ENCODE measurements at regions not wholly inside any gene's neighbourhood (a gene's known extent, or its start where the extent isn't known, plus 50 kb on each side); places are given as distances from the start of the nearest gene placed in this dataset.
"Not testable (repeated sequence)": the region's sequence is repeated elsewhere in the genome, so short reads cannot be mapped to it uniquely, and the experiment has no call there.

GRCh38 chrX:93868289-93868965 lies 194.4 kb downstream of the FAM133A start:
- no peak overlapping the region for H3K27ac Mint-ChIP-seq
- peaks cover 33% of the 10 kb centered on the region for H3K4me1 Mint-ChIP-seq
- 93 to 100% methylated on average over 1 to 8 of the region's 9 CpGs for WGBS, 2 experiments (ENCODE audit: insufficient coverage in 1 of 2, insufficient read length in 1 of 2)
- no peaks in the 10 kb centered on the region for H3K4me1 ChIP-seq (ENCODE audit: control insufficient read depth, insufficient read depth, low read length)
- no peaks in the 10 kb centered on the region for H3K9me3 ChIP-seq (ENCODE audit: control insufficient read depth, low read length)
- H3K4me3 ChIP-seq (ENCODE audit: low read length), result no peak overlapping the region
- no peaks in the 10 kb centered on the region for H3K27me3 Mint-ChIP-seq (ENCODE audit: insufficient read depth)
- H3K9me3 Mint-ChIP-seq, result peaks cover 10% of the 10 kb centered on the region
- TF ChIP-seq CTCF (conservative IDR thresholded peaks at IDR 0.05), result no peak
- H3K27ac ChIP-seq (ENCODE audit: low read depth, low read length), result no peak overlapping the region
- H3K36me3 Mint-ChIP-seq (ENCODE audit: low read depth), result peaks cover 2% of the 10 kb centered on the region
- H3K4me3 Mint-ChIP-seq, result no peak overlapping the region
- no peak overlapping the region for H3K9ac ChIP-seq (ENCODE audit: extremely low read depth, low read length, poor library complexity, severe bottlenecking)
- no peaks in the 10 kb centered on the region for H3K27me3 ChIP-seq (ENCODE audit: control insufficient read depth, insufficient read depth, low read length, poor library complexity, severe bottlenecking)
- no peak for DNase-seq
- no peaks in the 10 kb centered on the region for H3K36me3 ChIP-seq (ENCODE audit: control insufficient read depth, insufficient read depth, low read length)

DNA sequence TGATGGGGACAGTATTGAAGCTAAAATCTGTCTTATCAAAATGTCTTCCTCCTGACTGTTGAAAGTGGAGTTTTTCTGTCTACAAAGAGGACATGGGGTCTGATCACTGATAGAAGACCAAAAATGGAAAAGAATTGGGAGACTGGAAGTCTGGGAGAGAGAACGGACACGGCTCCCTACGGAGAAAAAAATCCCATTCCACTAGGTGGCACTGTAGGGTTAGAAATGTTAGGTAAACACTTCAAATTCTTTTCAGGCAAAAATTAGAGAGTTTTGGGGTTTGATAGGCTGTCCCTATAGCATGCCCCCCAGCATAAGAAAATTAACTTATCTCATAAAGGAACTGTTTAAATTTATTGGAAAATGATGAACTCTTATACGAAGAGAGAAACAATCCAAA lies 200.5 kb downstream of the FAM133A start:
- WGBS, 2 experiments (ENCODE audit: insufficient coverage in 1 of 2, insufficient read length in 1 of 2), result 80% methylated on average over 1 of the region's 4 CpGs; no CpG with 5 or more reads in 1 of the 2 experiments
- peak; percentile 89 for TF ChIP-seq CTCF (conservative IDR thresholded peaks at IDR 0.05)
- Histone ChIP-seq H3K9me3 (ENCODE audit: control insufficient read depth, low read length) (peaks cover 18% of the 10 kb centered on the region), H3K27ac (ENCODE audit: low read depth, low read length) (no peak overlapping the region), H3K4me1 (ENCODE audit: control insufficient read depth, insufficient read depth, low read length) (no peaks in the 10 kb centered on the region), H3K9ac (ENCODE audit: extremely low read depth, low read length, poor library complexity, severe bottlenecking) (no peak overlapping the region), H3K27me3 (ENCODE audit: control insufficient read depth, insufficient read depth, low read length, poor library complexity, severe bottlenecking) (no peaks in the 10 kb centered on the region), H3K4me3 (ENCODE audit: low read length) (no peak overlapping the region), H3K36me3 (ENCODE audit: control insufficient read depth, insufficient read depth, low read length) (no peaks in the 10 kb centered on the region)
- H3K27ac Mint-ChIP-seq, result no peak overlapping the region
- peaks cover 19% of the 10 kb centered on the region for H3K4me1 Mint-ChIP-seq
- H3K9me3 Mint-ChIP-seq, result peaks cover 41% of the 10 kb centered on the region
- H3K4me3 Mint-ChIP-seq, result no peak overlapping the region
- no peaks in the 10 kb centered on the region for H3K27me3 Mint-ChIP-seq (ENCODE audit: insufficient read depth)
- DNase-seq, result peak; percentile 68
- peaks cover 20% of the 10 kb centered on the region for H3K36me3 Mint-ChIP-seq (ENCODE audit: low read depth)

- peaks cover 41% of the 10 kb centered on the region for H3K9me3 Mint-ChIP-seq
- Histone ChIP-seq H3K27me3 (ENCODE audit: control insufficient read depth, insufficient read depth, low read length, poor library complexity, severe bottlenecking) (no peaks in the 10 kb centered on the region), H3K27ac (ENCODE audit: low read depth, low read length) (no peak overlapping the region), H3K36me3 (ENCODE audit: control insufficient read depth, insufficient read depth, low read length) (no peaks in the 10 kb centered on the region), H3K9me3 (ENCODE audit: control insufficient read depth, low read length) (peaks cover 18% of the 10 kb centered on the region), H3K4me3 (ENCODE audit: low read length) (no peak overlapping the region), H3K9ac (ENCODE audit: extremely low read depth, low read length, poor library complexity, severe bottlenecking) (no peak overlapping the region), H3K4me1 (ENCODE audit: control insufficient read depth, insufficient read depth, low read length) (no peaks in the 10 kb centered on the region)
- no peak for DNase-seq
- peaks cover 20% of the 10 kb centered on the region for H3K36me3 Mint-ChIP-seq (ENCODE audit: low read depth)
- no peak overlapping the region for H3K27ac Mint-ChIP-seq
- no peaks in the 10 kb centered on the region for H3K27me3 Mint-ChIP-seq (ENCODE audit: insufficient read depth)
- no peak overlapping the region for H3K4me3 Mint-ChIP-seq
- no peak for TF ChIP-seq CTCF (conservative IDR thresholded peaks at IDR 0.05)
- peaks cover 19% of the 10 kb centered on the region for H3K4me1 Mint-ChIP-seq
- 98% methylated on average over 3 of the region's 4 CpGs; no CpG with 5 or more reads in 1 of the 2 experiments for WGBS, 2 experiments (ENCODE audit: insufficient coverage in 1 of 2, insufficient read length in 1 of 2)
Measured at GRCh38 chrX:93875621-93876282, 201.7 kb downstream of the FAM133A start.

GRCh38 chrX:93921041-93921440 lies 247.0 kb downstream of the FAM133A start:
- H3K4me3 ChIP-seq (ENCODE audit: low read length); H3K27me3 ChIP-seq (ENCODE audit: control insufficient read depth, insufficient read depth, low read length, poor library complexity, severe bottlenecking); H3K27ac Mint-ChIP-seq; H3K36me3 Mint-ChIP-seq (ENCODE audit: low read depth); H3K27ac ChIP-seq (ENCODE audit: low read depth, low read length); H3K4me1 ChIP-seq (ENCODE audit: control insufficient read depth, insufficient read depth, low read length); DNase-seq; H3K9me3 Mint-ChIP-seq; H3K4me1 Mint-ChIP-seq; H3K36me3 ChIP-seq (ENCODE audit: control insufficient read depth, insufficient read depth, low read length); H3K9ac ChIP-seq (ENCODE audit: extremely low read depth, low read length, poor library complexity, severe bottlenecking); H3K27me3 Mint-ChIP-seq (ENCODE audit: insufficient read depth); H3K9me3 ChIP-seq (ENCODE audit: control insufficient read depth, low read length); H3K4me3 Mint-ChIP-seq: not testable (repeated sequence)
- WGBS, 2 experiments (ENCODE audit: insufficient coverage in 1 of 2, insufficient read length in 1 of 2), result 100% methylated on average over 2 of the region's 4 CpGs; no CpG with 5 or more reads in 1 of the 2 experiments
